ENCODE measurements at regions not wholly inside any gene's neighbourhood (a gene's known extent, or its start where the extent isn't known, plus 50 kb on each side); places are given as distances from the start of the nearest gene placed in this dataset.

GRCh38 chr1:208460823-208461222 is 216.6 kb upstream of the PLXNA2 start:
- TF ChIP-seq CTCF (IDR thresholded peaks at IDR 0.05; ENCODE audit: poor library complexity, severe bottlenecking) (no peak), REST (IDR thresholded peaks at IDR 0.05; ENCODE audit: borderline replicate concordance) (no peak), POLR2AphosphoS5 (IDR thresholded peaks at IDR 0.05) (no peak), EZH2 (IDR thresholded peaks at IDR 0.05; ENCODE audit: borderline replicate concordance, insufficient read depth, low read length, poor library complexity, severe bottlenecking) (no peak)
